Stomach (tissue), 8 donors: ENCODE measurements at regions not wholly inside any gene's neighbourhood (a gene's known extent, or its start where the extent isn't known, plus 50 kb on each side); places are given as distances from the start of the nearest gene placed in this dataset.
A peak's percentile ranks its signal among the peaks of the same experiment; 100 is the strongest.

ENCODE experiments used
- DNase-seq, 2 donors: peaks; one replicate each; pipeline versions ENCODE4 v3.0.0 to v3.0.0-alpha.2; 2013 to 2019
- H3K27ac ChIP-seq, 5 donors: fragments of 200-600 bp in 4 of 5; sonication (generic) in 4 of 5; one replicate each; pipeline ENCODE4 v1.5.1; 2013 to 2019; ENCODE audit warnings: mild to moderate bottlenecking in 1 of 5, moderate library complexity in 1 of 5
- H3K27me3 ChIP-seq, 3 donors: fragments of 200-600 bp; sonication (generic); one replicate each; pipeline ENCODE4 v1.5.1; 2017 to 2019; ENCODE audit warnings: mixed run types in 1 of 3
- H3K36me3 ChIP-seq, 4 donors: fragments of 200-600 bp; sonication (generic); 1 replicate in 3 of 4; 2 replicates in 1 of 4; pipeline ENCODE4 v1.5.1; 2016 to 2019
- H3K4me1 ChIP-seq, 4 donors: fragments of 200-600 bp; sonication (generic); one replicate each; pipeline ENCODE4 v1.5.1; 2016 to 2019
- H3K4me3 ChIP-seq, 4 donors: fragments of 200-600 bp; sonication (generic) in 3 of 4; one replicate each; pipeline ENCODE4 v1.5.1; 2016 to 2019; ENCODE audit warnings: mild to moderate bottlenecking in 1 of 4
- H3K9me3 ChIP-seq, 4 donors: fragments of 200-600 bp; sonication (generic); one replicate each; pipeline ENCODE4 v1.5.1; 2016 to 2019
- CTCF ChIP-seq, 7 experiments: fragments of 450-650 bp in 4 of 7; fragments of 200-600 bp in 3 of 7; sonication (generic) in 3 of 7; IDR thresholded peaks; one replicate each; pipeline ENCODE4 v1.5.1; 2016 to 2019; ENCODE audit warnings: antibody characterized with exemption in 7 of 7, control low read depth in 2 of 7, mild to moderate bottlenecking in 1 of 7
- EP300 ChIP-seq: sonication (generic); formaldehyde crosslinking; IDR thresholded peaks from one replicate; pipeline ENCODE4 v1.6.1; 2017; ENCODE audit warnings: antibody characterized with exemption
- POLR2A ChIP-seq, 4 donors: fragments of 450-650 bp; IDR thresholded peaks; one replicate each; pipeline ENCODE4 v1.6.1; 2016; ENCODE audit warnings: antibody characterized with exemption in 4 of 4, control low read depth in 2 of 4, mild to moderate bottlenecking in 1 of 4, moderate library complexity in 1 of 4
- POLR2AphosphoS5 ChIP-seq, 3 donors: sonication (generic); formaldehyde crosslinking; IDR thresholded peaks; one replicate each; pipeline ENCODE4 v1.6.1; 2016; ENCODE audit warnings: antibody characterized with exemption in 3 of 3
- WGBS, 5 donors: extraction: QIAGEN DNeasy Blood & Tissue Kit in 3 of 5; methylation state at CpG; one replicate each; pipeline versions ENCODE4 v1.1.5 to v1.1.7; 2013 to 2018; 5-methylcytosine and 5-hydroxymethylcytosine counted together
- intact Hi-C: fragments of 100-400 bp; cut with DNase I; formaldehyde crosslinking; loops from one replicate; pipeline ENCODE4 v1.15.1; 2023; ENCODE audit warnings: low total_unique reads
- donor health status: healthy with polysubstance abuse.
- donor health status: Bipolar disorder and iron deficiency.
- donor health status: healthy.

GRCh38 chr1:67624680-67625079 is 60.3 kb upstream of the GADD45A start:
- H3K27me3 ChIP-seq = no peaks in the 10 kb centered on the region

GRCh38 chr1:67626090-67626860 is 58.7 kb upstream of the GADD45A start:
- peak in 1 of 2 donors; percentile 68 for DNase-seq
- no peaks in the 10 kb centered on the region for H3K27me3 ChIP-seq
- no peak overlapping the region for H3K4me3 ChIP-seq
- WGBS, 5 donors = 74 to 82% (median 78%) methylated on average over 4 of the region's 4 CpGs
- peak overlapping the region in 2 of 5 donors; percentile 24 to 33 for H3K27ac ChIP-seq
- intact Hi-C loops = no loop called here
- no peaks in the 10 kb centered on the region for H3K36me3 ChIP-seq
- no peaks in the 10 kb centered on the region for H3K9me3 ChIP-seq
- TF ChIP-seq POLR2AphosphoS5 (IDR thresholded peaks at IDR 0.05) (peak in 1 of 3 donors; percentile 54), POLR2A (IDR thresholded peaks at IDR 0.05) (no peak), EP300 (no peak), CTCF (IDR thresholded peaks at IDR 0.05) (no peak)
- H3K4me1 ChIP-seq = peaks cover 0 to 9% (median 6%) of the 10 kb centered on the region in 4 donors

More at GRCh38 chr1:67624680-67625079, 60.3 kb upstream of the GADD45A start:
- intact Hi-C loops = no loop called here
- TF ChIP-seq EP300 = no peak
- TF ChIP-seq POLR2AphosphoS5 (IDR thresholded peaks at IDR 0.05) = no peak
- TF ChIP-seq POLR2A (IDR thresholded peaks at IDR 0.05) = no peak
- TF ChIP-seq CTCF (IDR thresholded peaks at IDR 0.05) = no peak
- Histone ChIP-seq H3K4me1 (peaks cover 0 to 9% (median 5%) of the 10 kb centered on the region in 4 donors), H3K4me3 (no peak overlapping the region), H3K9me3 (no peaks in the 10 kb centered on the region), H3K27ac (no peak overlapping the region), H3K36me3 (no peaks in the 10 kb centered on the region)
- DNase-seq = no peak
- 81 to 96% (median 90%) methylated on average over 2 of the region's 2 CpGs for WGBS, 5 donors

GRCh38 chr1:67626861-67627235 is 58.2 kb upstream of the GADD45A start:
- H3K27ac ChIP-seq = peak overlapping the region in 3 of 5 donors; percentile 7 to 33 (median 24)
- H3K36me3 ChIP-seq = no peaks in the 10 kb centered on the region
- peaks cover 0 to 9% (median 6%) of the 10 kb centered on the region in 4 donors for H3K4me1 ChIP-seq
- TF ChIP-seq CTCF (IDR thresholded peaks at IDR 0.05) = no peak
- intact Hi-C loops = no loop called here
- no peak for DNase-seq
- 80 to 97% (median 90%) methylated on average over 1 of the region's 1 CpG for WGBS, 5 donors
- no peaks in the 10 kb centered on the region for H3K9me3 ChIP-seq
- no peaks in the 10 kb centered on the region for H3K27me3 ChIP-seq
- H3K4me3 ChIP-seq = no peak overlapping the region

- Histone ChIP-seq H3K27ac (peak overlapping the region in 1 of 5 donors; percentile 7), H3K4me1 (peaks cover 3 to 13% (median 9%) of the 10 kb centered on the region in 4 donors), H3K9me3 (no peaks in the 10 kb centered on the region), H3K36me3 (no peaks in the 10 kb centered on the region), H3K4me3 (no peak overlapping the region), H3K27me3 (no peaks in the 10 kb centered on the region)
- TF ChIP-seq POLR2A (IDR thresholded peaks at IDR 0.05) (no peak), POLR2AphosphoS5 (IDR thresholded peaks at IDR 0.05) (no peak), EP300 (no peak), CTCF (IDR thresholded peaks at IDR 0.05) (no peak)
- WGBS, 5 donors = 87 to 96% (median 94%) methylated on average over 3 of the region's 3 CpGs
- DNase-seq = no peak
- intact Hi-C loops = no loop called here
These were observed 57.7 kb upstream of the GADD45A start for GRCh38 chr1:67627336-67627735.
